HFFc6 (cell line): ENCODE measurements at regions not wholly inside any gene's neighbourhood (a gene's known extent, or its start where the extent isn't known, plus 50 kb on each side); places are given as distances from the start of the nearest gene placed in this dataset.

Source experiments
- DNase-seq: peaks from one replicate; pipeline ENCODE4 v3.0.0-alpha.2; 2018
- H3K27ac Mint-ChIP-seq: 2 replicates; pipeline ENCODE4 v1.8.0; 2020; ENCODE audit warnings: mild to moderate bottlenecking, mixed read lengths
- H3K27me3 Mint-ChIP-seq: 2 replicates; pipeline ENCODE4 v1.8.0; 2021; ENCODE audit warnings: mild to moderate bottlenecking, moderate library complexity, mixed read lengths; ENCODE audit not compliant: insufficient read depth
- H3K36me3 Mint-ChIP-seq: 2 replicates; pipeline ENCODE4 v1.8.0; 2021; ENCODE audit warnings: low read depth, mixed read lengths
- H3K4me1 Mint-ChIP-seq: 2 replicates; pipeline ENCODE4 v1.8.0; 2020; ENCODE audit warnings: low read depth, mixed read lengths
- H3K4me3 Mint-ChIP-seq: 2 replicates; pipeline ENCODE4 v1.8.0; 2020; ENCODE audit warnings: mild to moderate bottlenecking, moderate library complexity, mixed read lengths
- H3K9me3 Mint-ChIP-seq: 2 replicates; pipeline ENCODE4 v1.8.0; 2020; ENCODE audit warnings: mild to moderate bottlenecking, mixed read lengths
- CTCF ChIP-seq: fragments of 200-600 bp; sonication (generic); IDR thresholded peaks from 2 replicates; pipeline ENCODE4 v1.5.0; 2021; ENCODE audit warnings: antibody characterized with exemption, mild to moderate bottlenecking

GRCh38 chr10:64102916-64103315, 581.7 kb downstream of the REEP3 start:
- DNase-seq = no peak
- no peak overlapping the region for H3K27ac Mint-ChIP-seq
- TF ChIP-seq CTCF = no peak
- peaks cover 35% of the 10 kb centered on the region for H3K9me3 Mint-ChIP-seq
- H3K4me1 Mint-ChIP-seq = no peaks in the 10 kb centered on the region
- H3K4me3 Mint-ChIP-seq = no peak overlapping the region
- H3K27me3 Mint-ChIP-seq = no peaks in the 10 kb centered on the region
- no peaks in the 10 kb centered on the region for H3K36me3 Mint-ChIP-seq

GRCh38 chr10:64103750-64104470, 582.7 kb downstream of the REEP3 start:
- H3K36me3 Mint-ChIP-seq = no peaks in the 10 kb centered on the region
- H3K27me3 Mint-ChIP-seq = no peaks in the 10 kb centered on the region
- DNase-seq = no peak
- TF ChIP-seq CTCF = no peak
- no peak overlapping the region for H3K27ac Mint-ChIP-seq
- peaks cover 40% of the 10 kb centered on the region for H3K9me3 Mint-ChIP-seq
- H3K4me1 Mint-ChIP-seq = no peaks in the 10 kb centered on the region
- H3K4me3 Mint-ChIP-seq = no peak overlapping the region

GRCh38 chr10:64109926-64110495, 588.8 kb downstream of the REEP3 start:
- H3K4me3 Mint-ChIP-seq = no peak overlapping the region
- TF ChIP-seq CTCF = no peak
- peaks cover 37% of the 10 kb centered on the region for H3K9me3 Mint-ChIP-seq
- no peaks in the 10 kb centered on the region for H3K27me3 Mint-ChIP-seq
- H3K27ac Mint-ChIP-seq = no peak overlapping the region
- no peaks in the 10 kb centered on the region for H3K36me3 Mint-ChIP-seq
- DNase-seq = no peak
- H3K4me1 Mint-ChIP-seq = no peaks in the 10 kb centered on the region

- H3K27ac Mint-ChIP-seq = no peak overlapping the region
- H3K9me3 Mint-ChIP-seq = peaks cover 27% of the 10 kb centered on the region
- no peaks in the 10 kb centered on the region for H3K27me3 Mint-ChIP-seq
- H3K36me3 Mint-ChIP-seq = no peaks in the 10 kb centered on the region
- no peak for DNase-seq
- H3K4me3 Mint-ChIP-seq = no peak overlapping the region
- no peak for TF ChIP-seq CTCF
- no peaks in the 10 kb centered on the region for H3K4me1 Mint-ChIP-seq
Observed at GRCh38 chr10:64112701-64113355, 591.6 kb downstream of the REEP3 start.

- Mint-ChIP-seq H3K9me3 (peaks cover 22% of the 10 kb centered on the region), H3K4me1 (no peaks in the 10 kb centered on the region), H3K27me3 (no peaks in the 10 kb centered on the region), H3K4me3 (no peak overlapping the region), H3K27ac (no peak overlapping the region), H3K36me3 (no peaks in the 10 kb centered on the region)
- no peak for DNase-seq
- TF ChIP-seq CTCF = no peak
Observed at GRCh38 chr10:64113375-64113774, 592.2 kb downstream of the REEP3 start.
